OCI-LY3 (cell line): ENCODE measurements at regions not wholly inside any gene's neighbourhood (a gene's known extent, or its start where the extent isn't known, plus 50 kb on each side); places are given as distances from the start of the nearest gene placed in this dataset.

ENCODE experiments used
- H2AFZ ChIP-seq: fragments of 200-600, 300-600 bp; shearing (Covaris generic); 2 replicates; pipeline ENCODE4 v1.6.0; 2014; ENCODE audit warnings: antibody characterized with exemption, low read depth, low read length
- H3K27ac ChIP-seq: fragments of 200-600, 300-600 bp; sonication (generic); 2 replicates; pipeline ENCODE4 v1.5.1; 2014; ENCODE audit warnings: mild to moderate bottlenecking, low read length, moderate library complexity, mixed read lengths
- H3K27me3 ChIP-seq: fragments of 200-600, 300-600 bp; sonication (generic); 2 replicates; pipeline ENCODE4 v1.6.1; 2014; ENCODE audit warnings: low read depth, low read length, mixed read lengths
- H3K36me3 ChIP-seq: fragments of 200-600, 300-600 bp; sonication (generic); replicated peaks from 2 replicates; pipeline ENCODE3; 2014; ENCODE audit warnings: low read depth, low read length, mixed read lengths
- H3K4me1 ChIP-seq: fragments of 300-600, 200-600 bp; sonication (generic); 2 replicates; pipeline ENCODE4 v1.6.1; 2014; ENCODE audit warnings: low read length, mixed read lengths
- H3K4me2 ChIP-seq: fragments of 200-600, 300-600 bp; sonication (generic); 2 replicates; pipeline ENCODE4 v1.6.1; 2014; ENCODE audit warnings: low read length, mixed read lengths
- H3K4me3 ChIP-seq: fragments of 300-600, 200-600 bp; sonication (generic); 2 replicates; pipeline ENCODE4 v1.5.1; 2014; ENCODE audit warnings: antibody characterized with exemption, mild to moderate bottlenecking, low read length, moderate library complexity
- H3K79me2 ChIP-seq: fragments of 300-600, 200-600 bp; shearing (Covaris generic); 2 replicates; pipeline ENCODE4 v1.6.1; 2014; ENCODE audit warnings: mild to moderate bottlenecking, low read length, mixed read lengths
- H3K9ac ChIP-seq: fragments of 300-600, 200-600 bp; shearing (Covaris generic); 2 replicates; pipeline ENCODE4 v1.6.0; 2014; ENCODE audit warnings: mild to moderate bottlenecking, low read length, moderate library complexity
- H3K9me3 ChIP-seq: fragments of 200-600, 300-600 bp; shearing (Covaris generic); 2 replicates; pipeline ENCODE4 v1.6.1; 2014; ENCODE audit warnings: low read length, mixed read lengths; ENCODE audit not compliant: insufficient read depth
- H4K20me1 ChIP-seq: fragments of 200-600, 300-600 bp; sonication (generic); 2 replicates; pipeline ENCODE4 v1.6.1; 2016; ENCODE audit warnings: low read length, mixed read lengths; ENCODE audit not compliant: insufficient read depth
- CTCF ChIP-seq: fragments of 200-600, 300-600 bp; sonication (generic); IDR thresholded peaks from 2 replicates; pipeline ENCODE4 v1.5.1; 2014; ENCODE audit warnings: antibody characterized with exemption, low read length, low read depth
- EZH2phosphoT487 ChIP-seq: fragments of 200-600 bp; shearing (Covaris generic); IDR thresholded peaks from 2 replicates; pipeline ENCODE4 v1.6.1; 2018; ENCODE audit warnings: antibody characterized with exemption, mixed run types, low read depth

GRCh38 chr6:167226383-167226685 is 64.8 kb upstream of the UNC93A start:
- no peaks in the 10 kb centered on the region for H4K20me1 ChIP-seq
- H3K27me3 ChIP-seq = peaks cover 10% of the 10 kb centered on the region
- H3K9ac ChIP-seq = no peak overlapping the region
- no peak overlapping the region for H3K27ac ChIP-seq
- no peak overlapping the region for H3K4me3 ChIP-seq
- H3K9me3 ChIP-seq = no peaks in the 10 kb centered on the region
- no peaks in the 10 kb centered on the region for H3K4me1 ChIP-seq
- no peaks in the 10 kb centered on the region for H3K79me2 ChIP-seq
- H2AFZ ChIP-seq = no peak overlapping the region
- H3K36me3 ChIP-seq = no peaks in the 10 kb centered on the region
- H3K4me2 ChIP-seq = no peak overlapping the region
- TF ChIP-seq CTCF = no peak
- TF ChIP-seq EZH2phosphoT487 = no peak

DNA sequence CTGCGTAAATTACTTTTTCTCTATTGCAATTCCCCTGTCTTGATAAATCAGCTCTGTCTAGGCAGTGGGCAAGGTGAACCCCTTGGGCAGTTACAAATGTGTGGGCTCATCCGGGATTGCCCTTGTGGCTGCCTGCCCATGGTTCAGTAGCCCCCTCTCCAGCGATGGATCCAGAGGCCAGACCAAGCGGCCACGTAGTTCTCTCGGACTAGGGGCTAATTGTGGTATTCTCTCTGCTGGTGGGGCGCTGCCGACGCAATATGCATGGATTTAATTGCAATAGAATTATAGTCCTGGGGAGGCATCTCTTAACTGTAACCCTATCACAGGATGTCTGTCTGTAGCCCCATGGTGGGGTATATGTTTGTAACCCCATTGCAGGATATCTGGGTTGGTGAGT is 64.3 kb upstream of the UNC93A start:
- no peak overlapping the region for H3K9ac ChIP-seq
- H3K27ac ChIP-seq = no peak overlapping the region
- no peaks in the 10 kb centered on the region for H3K79me2 ChIP-seq
- no peaks in the 10 kb centered on the region for H3K36me3 ChIP-seq
- H3K4me3 ChIP-seq = no peak overlapping the region
- no peaks in the 10 kb centered on the region for H4K20me1 ChIP-seq
- H3K4me1 ChIP-seq = no peaks in the 10 kb centered on the region
- no peak for TF ChIP-seq CTCF
- TF ChIP-seq EZH2phosphoT487 = no peak
- H2AFZ ChIP-seq = no peak overlapping the region
- H3K27me3 ChIP-seq = peaks cover 10% of the 10 kb centered on the region
- H3K4me2 ChIP-seq = no peak overlapping the region
- H3K9me3 ChIP-seq = no peaks in the 10 kb centered on the region

DNA sequence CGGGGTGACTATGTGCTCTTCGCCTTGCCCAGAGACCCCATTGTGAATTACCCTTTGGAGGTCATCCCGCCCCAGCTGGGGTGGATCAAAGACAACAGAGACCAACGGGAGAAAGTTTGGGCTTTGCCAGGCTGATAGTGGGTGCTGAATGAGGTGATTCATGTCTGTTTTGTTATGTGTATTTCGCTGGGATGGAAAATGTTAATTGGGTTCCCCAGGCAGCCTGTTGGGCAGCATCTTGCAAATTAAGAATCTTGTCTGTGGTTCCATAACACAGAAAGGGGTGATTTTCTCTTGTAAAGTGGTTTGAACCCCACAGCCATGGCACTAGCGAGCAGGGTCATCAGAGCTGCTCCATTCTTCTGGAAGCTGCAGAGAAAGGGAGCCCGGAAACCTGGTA is 63.1 kb upstream of the UNC93A start:
- Histone ChIP-seq H3K9ac (no peak overlapping the region), H3K27me3 (peaks cover 10% of the 10 kb centered on the region), H3K4me2 (no peak overlapping the region), H3K4me1 (no peaks in the 10 kb centered on the region), H4K20me1 (no peaks in the 10 kb centered on the region), H3K79me2 (no peaks in the 10 kb centered on the region), H3K36me3 (no peaks in the 10 kb centered on the region), H2AFZ (no peak overlapping the region), H3K9me3 (no peaks in the 10 kb centered on the region), H3K4me3 (no peak overlapping the region), H3K27ac (no peak overlapping the region)
- no peak for TF ChIP-seq CTCF
- TF ChIP-seq EZH2phosphoT487 = no peak

DNA sequence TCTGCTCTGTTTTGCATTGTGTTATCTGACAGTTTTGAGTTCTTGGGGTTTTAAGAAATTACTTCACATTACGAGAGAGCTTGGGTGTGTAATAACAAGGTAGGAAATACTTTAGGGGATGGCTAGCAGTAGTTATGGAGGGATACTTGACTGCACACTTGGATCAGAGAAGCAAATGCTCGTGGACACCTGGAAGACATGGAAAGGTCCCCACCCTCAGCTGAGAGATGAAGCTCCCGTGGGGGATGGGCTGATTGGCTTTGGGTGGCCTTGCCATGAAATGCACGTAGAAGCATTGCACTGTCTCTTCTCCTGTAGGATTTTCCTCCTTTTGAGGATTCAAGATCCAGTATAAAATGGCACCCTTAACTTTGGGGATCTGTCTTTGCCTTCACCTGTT is 61.5 kb upstream of the UNC93A start:
- TF ChIP-seq EZH2phosphoT487 = no peak
- TF ChIP-seq CTCF = no peak
- Histone ChIP-seq H3K4me1 (no peaks in the 10 kb centered on the region), H3K4me3 (no peak overlapping the region), H4K20me1 (no peaks in the 10 kb centered on the region), H3K79me2 (no peaks in the 10 kb centered on the region), H2AFZ (no peak overlapping the region), H3K36me3 (no peaks in the 10 kb centered on the region), H3K27ac (no peak overlapping the region), H3K4me2 (no peak overlapping the region), H3K9me3 (no peaks in the 10 kb centered on the region), H3K27me3 (peaks cover 10% of the 10 kb centered on the region), H3K9ac (no peak overlapping the region)
